Ecto neural progenitor cell (in vitro differentiated cells): ENCODE measurements at regions not wholly inside any gene's neighbourhood (a gene's known extent, or its start where the extent isn't known, plus 50 kb on each side); places are given as distances from the start of the nearest gene placed in this dataset.

Experiments
- DNase-seq: peaks from one replicate; pipeline ENCODE4 v3.0.0-alpha.2; 2018; ENCODE audit warnings: low spot score

DNA sequence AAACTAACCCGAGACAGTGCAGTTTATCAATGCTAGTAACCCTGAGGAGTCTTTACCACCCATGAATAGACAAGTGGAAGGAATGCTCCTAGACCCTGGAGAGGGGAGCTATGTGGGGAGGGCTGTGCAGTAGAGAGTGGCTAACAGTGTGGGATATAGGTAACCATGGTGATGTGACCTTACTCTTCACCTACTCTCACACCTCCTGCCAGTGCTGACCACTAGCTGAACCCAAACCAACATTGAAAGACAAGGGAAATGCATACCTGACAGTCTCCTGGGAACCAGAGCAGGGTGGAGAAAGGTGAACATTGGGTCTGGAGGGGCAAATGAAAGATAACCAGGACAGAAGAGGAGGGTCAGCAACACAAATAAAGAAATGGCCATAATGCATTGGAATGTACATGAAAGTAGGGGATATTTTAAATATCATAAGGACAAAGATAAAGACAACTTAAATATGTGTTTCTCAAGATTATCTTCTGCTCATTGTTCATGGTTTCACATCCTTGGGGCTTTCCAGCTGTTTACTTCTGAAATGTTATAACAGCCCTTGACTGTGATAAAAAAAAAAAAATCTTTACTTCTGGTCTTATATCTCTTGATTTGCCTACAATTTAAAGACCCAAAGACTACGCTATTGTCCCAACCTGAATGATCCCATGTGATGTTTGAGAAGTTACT, 983.3 kb upstream of the TENM4 start:
- DNase-seq, result no peak

DNA sequence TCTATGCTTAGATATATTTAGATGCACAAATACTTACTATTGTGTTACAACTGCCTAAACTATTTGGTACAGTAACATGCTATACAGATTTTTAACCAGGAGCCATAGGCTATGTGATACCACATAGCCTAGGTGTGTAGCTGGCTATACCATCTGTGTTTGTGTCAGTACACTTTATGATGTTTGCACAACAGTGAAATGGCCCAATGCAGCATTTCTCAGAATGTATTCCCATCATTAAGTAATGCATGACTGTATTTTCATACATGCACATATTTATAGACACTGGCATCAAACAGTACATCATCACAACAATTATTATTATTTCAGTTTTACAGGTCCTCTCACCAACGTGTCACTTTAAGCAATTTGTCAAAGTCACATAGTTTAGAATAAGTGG, 979.5 kb upstream of the TENM4 start:
- no peak for DNase-seq

DNA sequence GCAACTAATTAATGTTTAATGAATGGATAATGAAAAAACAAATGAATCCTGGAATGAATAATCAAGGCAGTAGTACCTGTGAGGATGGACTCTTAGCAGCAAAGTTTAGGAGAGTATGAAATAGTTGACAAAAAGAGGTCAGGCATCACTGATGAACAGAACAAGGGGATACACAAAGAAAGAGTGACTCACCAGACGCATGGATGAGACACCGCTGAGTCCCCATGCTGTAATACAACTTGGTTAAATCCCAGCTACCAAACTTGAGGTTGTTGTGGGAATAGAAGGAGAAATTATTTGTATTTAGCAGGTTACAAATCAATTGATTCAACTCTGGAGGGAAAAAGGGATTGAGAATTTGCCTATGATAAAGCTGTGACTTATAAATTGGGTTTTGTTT, 976.9 kb upstream of the TENM4 start:
- no peak for DNase-seq

DNA sequence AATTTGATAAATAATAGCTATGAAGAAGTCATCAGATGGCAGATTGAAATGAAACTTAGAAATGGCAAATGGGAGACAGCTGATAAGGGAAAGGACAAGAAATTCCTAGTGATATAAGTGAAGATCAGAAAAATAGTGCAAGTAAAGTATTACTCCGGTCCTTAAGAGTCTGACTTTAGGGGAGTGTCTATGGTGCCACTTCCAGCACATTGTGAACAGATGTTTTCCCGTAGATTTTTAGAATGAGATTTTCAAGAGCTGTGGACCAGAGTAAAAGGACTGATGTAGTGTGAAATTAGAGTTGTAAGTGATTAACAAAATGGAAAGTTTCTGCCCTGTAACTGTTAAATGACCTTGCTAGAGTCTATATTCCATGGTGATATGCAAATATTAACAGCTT, 974.8 kb upstream of the TENM4 start:
- DNase-seq, result no peak

DNA sequence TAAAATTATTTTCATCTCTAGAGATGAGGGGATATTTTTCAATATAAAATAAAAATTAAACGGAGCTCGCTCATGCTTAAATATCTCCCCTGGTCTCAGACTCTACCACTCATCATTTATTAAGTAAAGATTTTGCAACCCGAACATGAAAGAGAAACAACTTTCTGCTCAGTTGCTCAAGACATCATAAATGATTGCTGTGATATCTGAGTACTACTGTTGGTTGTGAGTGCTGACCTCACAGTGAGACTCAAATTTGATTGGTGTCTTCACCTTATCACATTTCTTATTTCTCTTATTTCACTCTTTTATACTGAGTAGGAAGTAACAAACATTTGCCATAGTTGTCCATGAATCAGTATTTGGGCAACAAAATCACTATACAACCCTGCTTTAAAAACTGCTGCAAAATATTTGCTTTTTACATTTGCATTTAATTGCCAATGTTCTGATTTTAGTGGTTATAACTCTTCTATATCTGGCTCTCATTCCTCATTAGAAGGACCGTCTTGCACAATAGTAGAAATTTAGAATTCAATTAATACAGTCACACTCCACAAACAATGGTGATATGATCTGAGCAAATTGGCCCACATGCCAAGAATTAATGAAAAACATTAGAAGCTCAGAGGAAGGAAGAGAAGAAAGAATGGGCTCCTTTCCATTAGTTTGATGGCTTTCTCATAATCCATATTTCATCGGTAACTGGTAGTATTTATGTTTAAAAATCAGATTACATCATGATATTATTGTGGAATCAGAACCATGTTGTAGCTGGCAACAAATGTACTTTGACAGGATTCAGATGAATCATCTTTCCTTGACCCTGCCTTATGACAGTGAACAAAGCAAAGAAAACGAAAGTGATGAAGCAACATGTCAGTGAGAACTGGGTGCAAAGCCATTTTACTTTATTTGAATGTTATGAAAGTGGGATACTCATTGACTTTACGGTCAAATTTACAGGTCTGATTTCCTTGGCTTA, 973.6 kb upstream of the TENM4 start:
- DNase-seq, result no peak

DNA sequence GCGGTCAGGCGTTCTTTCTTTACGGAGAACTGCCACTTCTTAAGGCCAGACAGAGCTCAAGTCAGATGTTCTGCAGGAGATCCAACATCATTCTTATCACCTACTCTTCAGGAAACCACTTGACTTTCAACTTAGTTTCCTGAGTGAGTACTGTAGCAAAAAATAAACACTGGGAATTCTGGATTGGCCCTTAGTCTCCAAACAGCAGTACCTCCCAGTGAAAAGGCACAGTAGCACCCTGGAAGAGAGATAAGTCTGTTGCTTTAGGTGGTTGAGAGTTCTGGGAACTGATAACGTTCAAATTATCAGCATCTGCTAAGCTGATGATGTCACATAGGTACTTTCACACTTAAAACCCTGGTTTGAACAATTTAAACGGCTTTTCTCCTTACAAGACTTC, 971.8 kb upstream of the TENM4 start:
- DNase-seq, result no peak

DNA sequence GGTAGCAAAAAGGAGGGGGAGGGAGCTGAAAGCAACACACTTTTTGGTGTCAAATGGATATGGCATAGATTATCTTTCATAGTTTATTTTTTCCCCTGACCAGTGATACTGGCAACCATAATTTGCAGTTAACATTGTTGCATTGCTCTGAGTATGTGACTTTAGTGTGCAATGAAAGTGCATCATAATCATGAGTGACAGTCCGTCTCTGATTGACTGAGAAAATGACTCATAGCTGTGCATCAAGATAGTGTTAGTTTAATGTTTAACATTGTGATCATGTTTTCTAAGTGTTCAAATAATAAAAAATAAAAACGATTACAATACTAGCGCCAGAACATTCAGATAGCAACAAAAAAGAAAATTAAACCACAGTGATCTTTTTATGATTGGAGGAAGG, 952.4 kb upstream of the TENM4 start:
- DNase-seq, result no peak

DNA sequence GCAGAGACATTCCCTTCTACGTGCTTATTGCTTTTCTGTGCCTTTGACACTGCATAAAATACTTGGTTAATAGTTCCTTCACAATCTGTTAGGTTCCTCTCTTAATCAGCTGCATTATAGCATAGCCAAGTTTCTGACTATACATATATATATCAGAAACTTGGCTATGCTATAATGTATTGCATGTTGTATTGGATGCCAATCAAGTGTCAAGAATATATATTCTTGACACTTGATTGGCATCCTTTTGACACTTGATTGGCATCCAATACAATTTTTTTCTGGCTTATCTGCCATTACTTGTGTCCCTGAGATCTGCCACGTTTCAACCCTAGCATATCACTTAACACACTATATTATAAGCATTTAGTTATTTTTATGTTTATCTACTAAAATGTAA, 949.7 kb upstream of the TENM4 start:
- DNase-seq, result no peak

DNA sequence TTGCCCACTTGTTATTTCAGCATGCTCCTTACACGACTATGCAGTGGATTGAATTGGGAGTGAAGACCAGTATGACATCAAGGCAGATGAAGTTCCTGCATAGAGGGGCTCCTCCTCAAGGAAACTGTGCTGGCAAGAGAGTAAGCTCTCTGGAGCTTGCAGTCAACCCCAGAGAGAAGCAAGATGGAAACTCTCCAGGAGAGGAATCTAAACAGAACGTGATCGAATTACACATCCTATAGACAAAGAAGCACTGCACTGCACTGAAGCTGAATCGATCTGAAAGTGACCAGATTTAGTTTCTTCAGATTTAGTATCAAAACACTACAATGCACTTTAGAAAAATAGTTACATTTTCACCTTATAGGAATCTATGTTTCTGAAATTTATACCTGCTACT, 947.7 kb upstream of the TENM4 start:
- no peak for DNase-seq

DNA sequence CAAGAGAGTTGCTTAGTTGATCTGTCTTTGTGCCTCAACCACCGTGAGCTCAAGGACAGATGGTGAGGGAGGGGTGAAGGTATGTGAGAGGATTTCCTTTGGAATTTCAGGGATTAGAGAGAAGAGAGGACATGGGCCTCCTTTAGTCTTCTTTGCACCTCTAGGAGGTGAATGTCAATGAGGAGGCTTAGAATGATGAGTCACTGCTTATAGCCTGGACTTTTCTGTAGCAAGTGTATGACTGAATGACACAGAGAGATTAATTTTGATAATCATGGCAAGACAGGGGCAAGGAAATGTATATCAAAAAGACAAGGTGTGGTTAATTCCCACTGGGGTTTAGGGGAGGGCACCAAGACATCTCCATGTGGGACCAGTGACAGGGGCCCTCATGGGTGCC, 947.3 kb upstream of the TENM4 start:
- no peak for DNase-seq

DNA sequence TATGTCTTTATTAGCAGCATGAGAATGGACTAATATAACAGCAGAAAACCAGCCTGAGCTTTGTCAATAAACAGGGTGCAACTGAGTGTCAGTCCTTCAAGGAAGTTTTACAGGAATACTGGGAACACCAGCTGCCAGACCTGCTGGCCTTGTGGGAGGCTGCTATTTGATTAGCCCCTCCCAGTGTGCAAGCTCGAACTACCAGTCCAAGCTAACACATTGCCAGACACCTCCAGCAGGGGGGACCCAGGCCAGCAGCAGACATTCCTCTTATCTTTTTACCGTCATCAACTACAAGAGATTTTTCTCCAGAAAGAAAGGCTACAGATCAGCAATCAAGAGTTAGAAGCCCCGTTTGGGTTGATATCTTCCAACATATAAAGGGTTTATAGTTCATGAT, 942.8 kb upstream of the TENM4 start:
- DNase-seq, result peak; percentile 53

DNA sequence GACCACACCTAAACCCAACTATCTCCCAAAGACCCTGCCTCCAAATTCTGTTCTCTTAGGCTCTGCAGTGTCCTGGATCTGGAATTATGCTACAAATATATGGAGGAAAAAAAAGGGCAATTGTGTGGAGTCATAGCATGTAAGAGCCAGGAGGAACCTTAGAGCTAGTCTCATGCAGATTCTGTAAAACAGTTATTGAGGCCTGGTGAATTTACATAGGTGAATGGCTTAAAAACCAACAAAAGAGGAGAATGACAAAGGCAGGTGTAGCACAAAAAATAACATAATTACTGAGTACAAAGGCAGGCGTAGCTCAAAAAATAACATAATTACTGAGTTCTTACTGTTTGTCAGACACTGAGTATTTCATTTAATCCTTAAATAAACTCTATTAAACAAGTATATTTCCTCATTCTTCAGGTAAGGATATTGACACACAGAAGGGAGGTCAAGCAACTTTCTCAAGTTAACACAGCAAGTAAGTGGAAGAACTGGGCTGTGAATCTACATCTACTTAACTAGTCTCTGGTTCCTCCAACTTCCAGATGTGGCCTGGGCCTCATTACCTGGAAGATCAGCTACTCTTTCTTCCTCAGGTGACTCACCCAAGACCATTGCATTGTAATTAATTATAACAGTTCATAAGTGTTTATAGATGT, 938.9 kb upstream of the TENM4 start:
- no peak for DNase-seq

DNA sequence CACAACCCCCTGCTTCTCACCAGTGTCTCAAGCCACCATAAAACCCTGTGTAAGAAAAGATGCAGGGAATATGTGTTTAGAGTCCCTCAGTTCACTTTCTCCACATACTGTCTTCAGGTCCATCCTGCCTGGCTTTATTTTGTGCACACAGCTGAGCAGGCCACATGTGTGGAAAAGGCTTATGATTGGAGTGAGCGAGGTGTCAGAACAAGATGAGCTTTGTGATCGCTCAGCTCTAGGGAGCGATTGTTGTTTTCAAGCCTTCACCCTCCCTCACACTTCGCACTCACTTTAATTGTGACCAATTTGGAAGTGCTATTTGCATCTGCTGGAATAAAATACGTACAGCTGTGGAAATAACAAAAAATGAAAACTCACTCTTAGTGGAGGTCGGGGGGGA, 931.1 kb upstream of the TENM4 start:
- DNase-seq, result no peak

DNA sequence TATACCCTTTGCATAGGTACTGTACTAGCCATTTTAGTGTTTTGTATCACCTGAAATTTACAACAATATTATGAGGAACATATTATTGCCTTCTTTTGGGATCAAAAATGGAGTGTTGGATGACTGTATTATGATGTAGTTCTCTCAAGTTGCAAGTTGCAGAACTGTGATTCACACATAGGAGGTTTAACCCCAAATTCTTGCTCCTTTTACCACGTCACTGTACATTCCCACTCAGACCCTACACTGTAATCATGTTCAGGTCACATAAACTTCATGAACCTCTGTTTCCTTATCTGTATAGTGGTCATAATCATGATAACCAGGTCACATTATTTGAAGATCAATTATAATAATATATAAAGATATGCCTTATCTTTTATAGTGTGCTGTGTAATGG, 925.1 kb upstream of the TENM4 start:
- no peak for DNase-seq

DNA sequence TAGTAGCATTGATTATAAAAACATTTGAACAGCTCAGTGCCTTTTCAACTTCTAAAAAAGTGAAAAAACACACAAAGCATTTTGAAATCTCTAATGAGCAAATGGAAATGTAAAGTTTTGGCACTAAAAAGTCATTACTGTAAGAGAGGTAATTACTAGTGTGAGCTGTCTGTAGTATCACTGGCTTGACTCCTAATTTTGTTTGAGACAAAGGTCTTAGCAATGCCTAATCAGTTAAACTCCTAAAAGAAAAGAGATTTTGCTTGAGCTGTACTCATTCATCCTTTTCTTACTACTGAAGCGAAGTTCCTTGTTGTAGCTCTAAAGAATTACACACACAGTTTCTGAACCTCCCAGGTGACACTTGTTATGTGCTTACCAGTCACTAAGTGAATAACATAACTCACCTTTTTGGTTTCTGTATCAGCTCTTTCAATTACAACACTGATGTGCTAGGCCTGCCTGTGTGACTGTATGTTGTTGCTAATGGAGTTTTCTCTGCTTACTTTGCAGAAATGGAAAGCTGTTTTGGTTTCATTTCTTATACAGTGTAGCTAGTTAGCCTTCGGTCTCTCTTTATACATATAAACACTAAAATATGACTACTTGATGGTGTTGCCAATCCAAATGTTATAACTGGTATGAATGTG, 924.4 kb upstream of the TENM4 start:
- DNase-seq, result no peak

DNA sequence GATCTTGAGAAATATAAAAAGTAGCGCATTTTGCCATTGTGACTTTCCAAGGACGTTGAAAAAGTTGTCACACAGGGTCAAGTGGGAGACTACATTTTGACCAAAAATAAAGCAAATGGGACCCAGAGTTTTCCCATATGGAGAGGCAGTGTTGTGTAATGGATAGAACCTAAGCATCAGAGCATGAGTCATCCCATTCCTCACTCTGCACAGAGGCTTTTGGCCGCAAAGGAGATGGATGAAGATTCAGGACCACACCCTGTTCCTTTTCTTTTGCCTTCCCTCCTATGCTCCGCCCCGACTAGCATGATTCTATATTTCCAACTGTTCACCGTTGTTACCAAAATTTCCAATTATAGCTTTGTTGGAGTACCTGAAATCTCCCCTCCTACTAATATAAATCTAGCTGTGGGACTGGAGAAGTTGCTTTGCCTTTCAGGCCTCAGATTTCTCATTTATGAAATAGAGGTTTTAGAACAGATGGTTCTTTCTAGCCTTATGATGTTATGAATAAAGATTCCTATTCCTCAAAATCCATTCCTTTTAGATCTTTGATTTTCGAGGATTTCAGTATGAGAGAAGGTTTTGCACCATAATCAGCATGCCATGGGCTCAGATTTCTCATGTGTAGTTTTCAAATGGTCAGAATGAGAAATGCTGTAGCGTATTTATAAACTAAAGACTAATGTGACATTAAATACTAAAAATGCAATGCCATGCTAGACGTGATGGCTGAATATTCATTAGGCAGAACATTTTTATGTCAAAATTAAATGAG, 921.9 kb upstream of the TENM4 start:
- no peak for DNase-seq

DNA sequence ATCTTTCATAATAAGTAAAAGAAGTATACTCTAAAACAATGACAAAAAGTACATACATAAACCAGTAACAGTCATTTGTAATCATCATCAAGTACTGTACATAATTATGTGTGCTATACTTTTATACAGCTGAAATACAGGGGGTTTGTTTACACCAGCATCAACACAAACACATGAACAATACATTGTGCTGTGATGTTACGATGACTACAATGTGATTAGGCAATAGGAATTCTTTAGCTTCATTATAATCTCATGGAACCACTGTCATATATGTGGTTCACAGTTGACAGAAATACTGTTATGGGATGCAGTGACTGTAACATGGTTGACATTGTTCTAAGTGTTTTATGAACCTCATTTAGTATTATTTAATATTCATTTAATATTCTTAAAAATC, 914.4 kb upstream of the TENM4 start:
- no peak for DNase-seq

DNA sequence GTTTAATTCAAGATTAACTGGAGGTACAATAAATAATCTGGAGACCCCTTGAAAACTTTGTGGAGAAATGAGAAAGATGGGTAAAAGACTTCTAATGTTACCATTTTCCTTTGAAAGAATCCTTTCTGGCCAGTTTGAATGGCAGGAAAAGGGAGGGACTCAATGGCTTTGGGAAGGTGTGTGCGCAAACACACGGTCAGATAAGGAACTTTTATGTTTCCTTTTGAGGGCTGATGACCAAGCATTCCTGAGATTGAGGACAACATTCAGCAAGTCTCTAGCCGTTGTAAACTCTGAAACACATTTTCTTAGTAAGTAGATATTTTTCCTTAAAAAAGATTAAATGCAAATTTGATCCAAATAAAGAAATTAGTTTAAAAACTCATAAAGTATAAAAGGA, 909.7 kb upstream of the TENM4 start:
- no peak for DNase-seq

DNA sequence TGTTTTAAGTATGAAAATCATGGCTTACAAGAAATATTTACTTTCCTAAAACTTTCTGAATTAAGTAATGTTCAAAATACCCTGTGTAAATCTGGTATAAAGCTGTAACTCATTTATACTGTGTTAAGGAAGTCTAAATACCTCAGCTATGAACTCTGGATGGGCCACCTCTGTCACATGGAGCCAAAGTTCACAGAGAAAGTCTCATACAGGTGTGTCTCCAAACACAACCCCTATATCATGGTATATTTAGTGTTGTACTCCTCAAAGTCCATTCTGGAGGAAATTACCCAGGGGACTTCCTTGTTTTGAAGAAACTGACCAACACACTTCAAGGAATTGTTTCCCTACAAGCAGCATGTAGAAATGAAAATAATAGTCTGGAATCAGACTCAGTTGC, 909.2 kb upstream of the TENM4 start:
- no peak for DNase-seq

DNA sequence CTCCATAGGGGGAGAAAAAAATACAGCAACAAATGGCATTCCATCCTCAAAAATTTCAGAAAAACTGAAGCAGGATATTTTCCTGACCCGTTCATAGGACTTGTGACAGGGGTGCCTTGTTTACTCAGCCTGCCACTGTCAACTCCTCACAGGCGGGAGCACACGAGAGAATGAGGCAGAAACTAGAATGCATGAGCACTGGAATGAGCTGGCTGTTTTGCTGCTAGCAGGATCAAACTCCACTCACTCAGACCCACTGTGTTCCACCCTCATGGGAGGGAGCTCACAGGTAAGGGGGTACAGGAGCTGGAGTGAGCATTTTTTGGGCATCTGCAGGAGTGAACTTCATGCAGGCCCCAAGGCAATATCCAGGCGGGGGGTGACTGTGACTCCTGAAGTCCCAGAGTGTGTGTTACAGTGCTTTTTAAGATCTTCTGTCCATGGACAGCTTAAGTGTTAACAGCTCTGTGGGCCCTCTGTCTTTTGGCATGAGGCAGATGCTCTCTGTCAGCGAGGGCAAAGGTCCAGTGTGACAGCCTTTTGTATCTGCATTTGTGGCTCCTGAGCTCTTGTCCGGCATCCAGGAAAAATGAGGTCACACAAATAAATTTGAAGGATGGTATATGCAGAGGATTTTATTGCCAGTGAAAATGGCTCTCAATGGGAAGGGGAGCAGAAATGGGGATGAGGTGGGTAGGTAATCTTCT, 905.7 kb upstream of the TENM4 start:
- no peak for DNase-seq

DNA sequence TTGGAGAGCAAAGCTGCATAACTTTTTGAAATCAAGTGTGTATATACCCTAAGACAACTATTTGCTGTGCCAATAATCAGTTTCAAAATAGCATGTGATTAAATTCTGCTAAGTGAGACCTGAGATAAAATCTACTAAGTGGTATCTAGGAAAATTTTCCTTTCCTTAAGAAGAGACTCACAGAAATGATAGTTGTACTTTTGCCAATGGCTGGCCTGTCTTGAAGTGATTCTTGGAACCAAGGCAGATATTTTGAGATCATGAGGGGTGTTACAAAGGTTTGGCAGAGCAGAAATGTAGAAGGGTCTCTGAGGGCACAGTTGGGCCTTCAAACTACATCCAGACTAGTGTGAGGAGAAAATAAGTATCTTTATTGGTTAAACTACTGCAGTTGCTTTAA, 902.6 kb upstream of the TENM4 start:
- no peak for DNase-seq
